H1 (cell line): ENCODE measurements at regions not wholly inside any gene's neighbourhood (a gene's known extent, or its start where the extent isn't known, plus 50 kb on each side); places are given as distances from the start of the nearest gene placed in this dataset.

Source experiments
- CTCF ChIA-PET: fragments of 300-600 bp; sonication (Branson Sonifier 250); formaldehyde crosslinking; loops from one replicate; lab custom pipeline; 2021; ENCODE audit not compliant: partially characterized antibody; lab: Charles Lee
- POLR2A ChIA-PET: fragments of 300-600 bp; sonication (Branson Sonifier 250); formaldehyde crosslinking; loops from one replicate; lab custom pipeline; 2021; ENCODE audit warnings: inconsistent platforms; ENCODE audit not compliant: partially characterized antibody; lab: Charles Lee
- DNase-seq, 2 experiments: peaks; one replicate each; pipeline versions ENCODE4 v3.0.0 to v3.0.0-alpha.2; 2010 to 2022; ENCODE audit warnings: low spot score in 2 of 2, low read depth in 1 of 2, mixed read lengths in 1 of 2
- FAIRE-seq: peaks from 2 replicates; lab custom pipeline; 2011; peaks lifted over from hg19 to GRCh38; lab: Jason Lieb, UNC
- H2AFZ ChIP-seq: 2 replicates; pipeline ENCODE4 v1.8.1; 2012; ENCODE audit warnings: low read length, inconsistent platforms
- H2AK5ac ChIP-seq: 2 replicates; pipeline ENCODE4 v1.6.1; 2013; ENCODE audit warnings: low read depth, low read length
- H2BK120ac ChIP-seq: replicated peaks from 2 replicates; pipeline ENCODE3; 2013; ENCODE audit warnings: low read depth, low read length, inconsistent platforms
- H2BK12ac ChIP-seq: 2 replicates; pipeline ENCODE4 v1.6.1; 2013; ENCODE audit warnings: low read depth, low read length
- H2BK15ac ChIP-seq: 2 replicates; pipeline ENCODE4 v1.6.1; 2013; ENCODE audit warnings: low read length
- H2BK20ac ChIP-seq: 2 replicates; pipeline ENCODE4 v1.6.1; 2013; ENCODE audit warnings: low read length
- H2BK5ac ChIP-seq: 2 replicates; pipeline ENCODE4 v1.6.1; 2013; ENCODE audit warnings: low read depth, low read length
- H3K14ac ChIP-seq: 2 replicates; pipeline ENCODE4 v1.6.1; 2013; ENCODE audit warnings: inconsistent platforms; ENCODE audit not compliant: insufficient read length
- H3K18ac ChIP-seq: 2 replicates; pipeline ENCODE4 v1.6.1; 2013; ENCODE audit warnings: low read length; ENCODE audit errors: extremely low read depth
- H3K23ac ChIP-seq: 2 replicates; pipeline ENCODE4 v1.6.1; 2013; ENCODE audit warnings: inconsistent platforms; ENCODE audit not compliant: insufficient read length
- H3K23me2 ChIP-seq: 2 replicates; pipeline ENCODE4 v1.6.1; 2013; ENCODE audit warnings: low read depth, low read length
- H3K27ac ChIP-seq: 2 replicates; pipeline ENCODE4 v1.6.1; 2011; ENCODE audit warnings: low read depth, low read length, inconsistent platforms
- H3K27me3 ChIP-seq, 4 experiments: replicated peaks in 1 of 4; 1 replicate in 1 of 4; 2 replicates in 3 of 4; pipeline versions ENCODE4 v1.6.1 to v1.8.1; 2011 to 2013; ENCODE audit warnings: low read length in 3 of 4, mild to moderate bottlenecking in 3 of 4, inconsistent platforms in 2 of 4, mixed read lengths in 2 of 4, moderate library complexity in 1 of 4; ENCODE audit not compliant: control insufficient read depth in 3 of 4, insufficient read depth in 3 of 4; ENCODE audit errors: extremely low read depth in 1 of 4
- H3K36me3 ChIP-seq, 4 experiments: 2 replicates each; pipeline versions ENCODE4 v1.6.1 to v1.8.1; 2011 to 2013; ENCODE audit warnings: mild to moderate bottlenecking in 4 of 4, low read length in 3 of 4, moderate library complexity in 2 of 4, control low read depth in 1 of 4, inconsistent platforms in 1 of 4; ENCODE audit not compliant: insufficient read depth in 4 of 4, control insufficient read depth in 2 of 4
- H3K4ac ChIP-seq: replicated peaks from 2 replicates; pipeline ENCODE3; 2013; ENCODE audit warnings: low read length, low read depth, mixed read lengths, inconsistent platforms; ENCODE audit not compliant: insufficient read length
- H3K4me1 ChIP-seq, 4 experiments: replicated peaks in 1 of 4; 1 replicate in 1 of 4; 2 replicates in 3 of 4; pipeline versions ENCODE4 v1.6.1 to v1.8.1; 2011 to 2013; ENCODE audit warnings: low read length in 3 of 4, inconsistent platforms in 2 of 4, mixed read lengths in 1 of 4; ENCODE audit not compliant: insufficient read depth in 4 of 4, control insufficient read depth in 3 of 4
- H3K4me2 ChIP-seq, 2 experiments: 2 replicates each; pipeline versions ENCODE4 v1.6.1 to v1.8.1; 2011 to 2013; ENCODE audit warnings: low read depth in 2 of 2, low read length in 2 of 2, control low read depth in 1 of 2, inconsistent platforms in 1 of 2, mild to moderate bottlenecking in 1 of 2; ENCODE audit not compliant: insufficient read depth in 1 of 2
- H3K4me3 ChIP-seq, 4 experiments: fragments of 200-600, 300-600 bp in 1 of 4; sonication (generic), shearing (Covaris generic), sonication (Bioruptor Twin) in 1 of 4; 2 replicates each; pipeline versions ENCODE4 v1.5.1 to v1.8.1; 2011 to 2016; ENCODE audit warnings: low read length in 4 of 4, low read depth in 3 of 4, control low read depth in 2 of 4, inconsistent platforms in 2 of 4, mild to moderate bottlenecking in 2 of 4, mixed read lengths in 1 of 4, moderate library complexity in 1 of 4; ENCODE audit not compliant: insufficient read depth in 2 of 4; ENCODE audit errors: extremely low read depth in 1 of 4
- H3K56ac ChIP-seq: replicated peaks from 2 replicates; pipeline ENCODE3; 2013; ENCODE audit warnings: low read depth, mild to moderate bottlenecking, mixed read lengths, low read length, inconsistent platforms; ENCODE audit not compliant: insufficient read length
- H3K79me1 ChIP-seq: 2 replicates; pipeline ENCODE4 v1.6.1; 2013; ENCODE audit warnings: low read depth, low read length, control low read depth
- H3K79me2 ChIP-seq, 2 experiments: 2 replicates each; pipeline versions ENCODE4 v1.6.1 to v1.8.1; 2012 to 2013; ENCODE audit warnings: low read length in 2 of 2, mild to moderate bottlenecking in 2 of 2, inconsistent platforms in 1 of 2; ENCODE audit not compliant: insufficient read depth in 2 of 2, control insufficient read depth in 1 of 2
- H3K9ac ChIP-seq, 4 experiments: replicated peaks in 1 of 4; 1 replicate in 1 of 4; 2 replicates in 3 of 4; pipeline versions ENCODE4 v1.6.1 to v1.8.1; 2011 to 2013; ENCODE audit warnings: low read depth in 3 of 4, low read length in 3 of 4, control low read depth in 2 of 4, mild to moderate bottlenecking in 2 of 4, moderate library complexity in 2 of 4, inconsistent platforms in 1 of 4; ENCODE audit errors: extremely low read depth in 1 of 4
- H3K9me3 ChIP-seq, 2 experiments: 2 replicates each; pipeline versions ENCODE4 v1.6.1 to v1.8.1; 2012 to 2013; ENCODE audit warnings: mild to moderate bottlenecking in 2 of 2, moderate library complexity in 2 of 2, control low read depth in 1 of 2, inconsistent platforms in 1 of 2, low read depth in 1 of 2, low read length in 1 of 2, mixed read lengths in 1 of 2; ENCODE audit not compliant: insufficient read depth in 2 of 2
- H4K20me1 ChIP-seq, 2 experiments: replicated peaks in 1 of 2; 2 replicates each; pipeline versions ENCODE3 to v1.8.1; 2011 to 2013; ENCODE audit warnings: inconsistent platforms in 2 of 2, low read length in 2 of 2, mild to moderate bottlenecking in 1 of 2; ENCODE audit not compliant: insufficient read depth in 2 of 2, control insufficient read depth in 1 of 2
- H4K5ac ChIP-seq: 2 replicates; pipeline ENCODE4 v1.6.1; 2013; ENCODE audit warnings: low read length, low read depth, mixed read lengths, inconsistent platforms; ENCODE audit not compliant: insufficient read length
- H4K8ac ChIP-seq: 2 replicates; pipeline ENCODE4 v1.8.0; 2013; ENCODE audit warnings: mild to moderate bottlenecking, moderate library complexity, low read length, inconsistent platforms; ENCODE audit not compliant: insufficient read depth; ENCODE audit errors: extremely low read depth
- H4K91ac ChIP-seq: replicated peaks from 2 replicates; pipeline ENCODE3; 2013; ENCODE audit warnings: low read length, mixed read lengths, inconsistent platforms; ENCODE audit not compliant: insufficient read length
- SRF ChIP-seq: IDR thresholded peaks from 2 replicates; pipeline ENCODE4 v1.6.1; 2011; ENCODE audit warnings: mild to moderate bottlenecking, low read depth, low read length, moderate library complexity
- TAF7 ChIP-seq: optimal IDR thresholded peaks from 2 replicates; pipeline ENCODE3; 2011; ENCODE audit warnings: low read depth, mild to moderate bottlenecking, inconsistent platforms, low read length, moderate library complexity, borderline replicate concordance
- WGBS, 2 experiments: shearing (Covaris generic) in 1 of 2; methylation state at CpG; one replicate each; pipeline versions ENCODE4 v1.1.6 to v1.1.7; 2013 to 2015; ENCODE audit warnings: low lambda C conversion rate in 2 of 2, mixed read lengths in 2 of 2, inconsistent platforms in 1 of 2, low coverage in 1 of 2, missing lambda C conversion rate in 1 of 2; ENCODE audit not compliant: insufficient replicate concordance in 2 of 2, insufficient coverage in 1 of 2, insufficient read length in 1 of 2; ENCODE audit errors: extremely low coverage in 1 of 2, missing lambda C conversion rate in 1 of 2; 5-methylcytosine and 5-hydroxymethylcytosine counted together

DNA sequence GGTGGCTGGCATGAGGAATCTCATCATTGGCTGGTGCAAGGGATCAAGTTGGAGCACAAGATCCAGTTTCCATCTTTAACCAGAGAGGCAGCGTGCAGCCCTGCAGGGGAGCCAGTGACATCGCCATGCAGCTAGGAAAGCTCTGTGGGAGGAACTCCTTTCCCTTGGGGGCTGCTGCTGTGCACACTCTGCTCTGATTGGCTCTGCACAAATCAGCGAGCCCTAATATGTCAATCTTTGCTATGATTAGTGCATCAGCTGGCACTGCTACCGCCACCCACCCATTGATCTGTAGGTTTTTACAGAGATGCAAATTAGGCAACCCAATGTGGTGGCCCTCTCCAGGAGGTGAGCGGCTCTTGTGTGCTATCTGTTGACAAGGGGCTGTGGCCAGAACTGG is 262.6 kb downstream of the PCNX1 start:
- H4K8ac ChIP-seq = no peak overlapping the region
- H3K27ac ChIP-seq = no peak overlapping the region
- no peaks in the 10 kb centered on the region for H3K36me3 ChIP-seq
- H2BK20ac ChIP-seq = no peak overlapping the region
- no peaks in the 10 kb centered on the region for H3K23me2 ChIP-seq
- ChIA-PET CTCF (interaction anchor here (0.7 to 1.4 kb wide), 4 partner anchors 14 to 686 kb away, joined by 3 read pairs; no protein-coding TSS in a partner anchor), POLR2A (no interaction called here)
- H3K9ac ChIP-seq = no peak overlapping the region
- DNase-seq (no peak), FAIRE-seq (no peak)
- H2AFZ ChIP-seq = no peak overlapping the region
- no peak overlapping the region for H3K56ac ChIP-seq
- no peak overlapping the region for H4K5ac ChIP-seq
- H2BK12ac ChIP-seq = no peak overlapping the region
- no peak overlapping the region for H2BK15ac ChIP-seq
- H3K18ac ChIP-seq = no peak overlapping the region
- no peak overlapping the region for H2AK5ac ChIP-seq
- no peak overlapping the region for H2BK120ac ChIP-seq
- no peaks in the 10 kb centered on the region for H3K9me3 ChIP-seq
- H4K91ac ChIP-seq = no peak overlapping the region
- no peak overlapping the region for H3K4ac ChIP-seq
- no peaks in the 10 kb centered on the region for H3K79me1 ChIP-seq
- no peak overlapping the region for H3K14ac ChIP-seq
- WGBS, 2 experiments = 94% methylated on average over 5 of the region's 5 CpGs; no CpG with 5 or more reads in 1 of the 2 experiments
- H3K79me2 ChIP-seq = no peaks in the 10 kb centered on the region
- TF ChIP-seq SRF (no peak), TAF7 (no peak)
- H3K4me3 ChIP-seq = no peak overlapping the region
- H4K20me1 ChIP-seq = no peaks in the 10 kb centered on the region
- H3K4me1 ChIP-seq = no peaks in the 10 kb centered on the region
- H2BK5ac ChIP-seq = no peak overlapping the region
- no peak overlapping the region for H3K23ac ChIP-seq
- H3K27me3 ChIP-seq = no peaks in the 10 kb centered on the region
- H3K4me2 ChIP-seq = no peak overlapping the region
